ENCODE measurements at regions not wholly inside any gene's neighbourhood (a gene's known extent, or its start where the extent isn't known, plus 50 kb on each side); places are given as distances from the start of the nearest gene placed in this dataset.
"Not testable (repeated sequence)": the region's sequence is repeated elsewhere in the genome, so short reads cannot be mapped to it uniquely, and the experiment has no call there.

GRCh38 chr2:85969367-85969766 is 80.6 kb upstream of the ST3GAL5 start:
- H3K4me3 Mint-ChIP-seq, CTCF ChIA-PET, H3K27ac Mint-ChIP-seq, H3K4me1 Mint-ChIP-seq, DNase-seq, H3K27me3 Mint-ChIP-seq, ATAC-seq: not testable (repeated sequence)
- peaks cover 11% of the 10 kb centered on the region for H3K9me3 Mint-ChIP-seq (ENCODE audit: low read depth)
- H3K36me3 Mint-ChIP-seq = peaks cover 26% of the 10 kb centered on the region

- Mint-ChIP-seq H3K9me3 (ENCODE audit: low read depth) (peaks cover 14% of the 10 kb centered on the region), H3K4me1 (peaks cover 22% of the 10 kb centered on the region), H3K36me3 (peaks cover 34% of the 10 kb centered on the region)
- CTCF ChIA-PET, H3K27me3 Mint-ChIP-seq, DNase-seq, H3K4me3 Mint-ChIP-seq, ATAC-seq, H3K27ac Mint-ChIP-seq: not testable (repeated sequence)
Measured at GRCh38 chr2:85965770-85966169, 77.0 kb upstream of the ST3GAL5 start.

- ATAC-seq, H3K4me3 Mint-ChIP-seq, DNase-seq, H3K27me3 Mint-ChIP-seq: not testable (repeated sequence)
- CTCF ChIA-PET = interaction anchor here (1.3 kb wide), 2 partner anchors 24 to 30 kb away, joined by 3 to 4 read pairs; no protein-coding TSS in a partner anchor
- Mint-ChIP-seq H3K9me3 (ENCODE audit: low read depth) (peaks cover 16% of the 10 kb centered on the region), H3K27ac (peak overlapping the region; percentile 31), H3K4me1 (peaks cover 22% of the 10 kb centered on the region), H3K36me3 (peaks cover 31% of the 10 kb centered on the region)
Measured at GRCh38 chr2:85963747-85964418, 75.1 kb upstream of the ST3GAL5 start.

- Mint-ChIP-seq H3K36me3 (peaks cover 31% of the 10 kb centered on the region), H3K9me3 (ENCODE audit: low read depth) (peaks cover 16% of the 10 kb centered on the region), H3K4me3 (no peak overlapping the region), H3K4me1 (peaks cover 26% of the 10 kb centered on the region), H3K27me3 (no peaks in the 10 kb centered on the region), H3K27ac (peak overlapping the region; percentile 31)
- no peak for DNase-seq
- CTCF ChIA-PET = interaction anchor here (0.9 to 1.4 kb wide), 4 partner anchors 24 to 136 kb away, joined by 3 to 4 read pairs (median 3); no protein-coding TSS in a partner anchor
- peak; percentile 61 for ATAC-seq
Measured at GRCh38 chr2:85963068-85963467, 74.3 kb upstream of the ST3GAL5 start.

GRCh38 chr2:85961754-85962153 is 73.0 kb upstream of the ST3GAL5 start:
- CTCF ChIA-PET = interaction anchor here (1.4 kb wide), 1 partner anchor 75 kb away, joined by 4 read pairs; no protein-coding TSS in a partner anchor
- peaks cover 33% of the 10 kb centered on the region for H3K4me1 Mint-ChIP-seq

GRCh38 chr2:85961053-85961452 is 72.3 kb upstream of the ST3GAL5 start:
- peaks cover 30% of the 10 kb centered on the region for H3K36me3 Mint-ChIP-seq
- ATAC-seq = no peak
- no peaks in the 10 kb centered on the region for H3K27me3 Mint-ChIP-seq
- no peak for DNase-seq
- CTCF ChIA-PET = interaction anchor here (1.4 kb wide), 1 partner anchor 75 kb away, joined by 4 read pairs; no protein-coding TSS in a partner anchor
- peaks cover 16% of the 10 kb centered on the region for H3K9me3 Mint-ChIP-seq (ENCODE audit: low read depth)
- H3K4me3 Mint-ChIP-seq = no peak overlapping the region
- H3K4me1 Mint-ChIP-seq = peaks cover 38% of the 10 kb centered on the region
- H3K27ac Mint-ChIP-seq = no peak overlapping the region

More at GRCh38 chr2:85961754-85962153, 73.0 kb upstream of the ST3GAL5 start:
- ATAC-seq (no peak), DNase-seq (no peak)
- H3K4me3 Mint-ChIP-seq = no peak overlapping the region
- peaks cover 16% of the 10 kb centered on the region for H3K9me3 Mint-ChIP-seq (ENCODE audit: low read depth)
- no peak overlapping the region for H3K27ac Mint-ChIP-seq
- no peaks in the 10 kb centered on the region for H3K27me3 Mint-ChIP-seq
- peaks cover 31% of the 10 kb centered on the region for H3K36me3 Mint-ChIP-seq

GRCh38 chr2:85959826-85960225 is 71.0 kb upstream of the ST3GAL5 start:
- no peak for DNase-seq
- Mint-ChIP-seq H3K36me3 (peaks cover 21% of the 10 kb centered on the region), H3K27me3 (no peaks in the 10 kb centered on the region), H3K4me1 (peaks cover 44% of the 10 kb centered on the region), H3K4me3 (no peak overlapping the region), H3K27ac (no peak overlapping the region), H3K9me3 (ENCODE audit: low read depth) (peaks cover 14% of the 10 kb centered on the region)
- CTCF ChIA-PET = interaction anchor here (0.8 kb wide), 1 partner anchor 8 kb away, joined by 3 read pairs; no protein-coding TSS in a partner anchor
- no peak for ATAC-seq

- Mint-ChIP-seq H3K27me3 (no peaks in the 10 kb centered on the region), H3K4me1 (peaks cover 43% of the 10 kb centered on the region), H3K27ac (no peak overlapping the region), H3K36me3 (peaks cover 21% of the 10 kb centered on the region), H3K4me3 (no peak overlapping the region), H3K9me3 (ENCODE audit: low read depth) (peaks cover 14% of the 10 kb centered on the region)
- ATAC-seq (no peak), DNase-seq (no peak)
- CTCF ChIA-PET = interaction anchor here (0.9 kb wide), 2 partner anchors 28 to 82 kb away, joined by 3 to 4 read pairs; no protein-coding TSS in a partner anchor
Measured at GRCh38 chr2:85959185-85959584, 70.4 kb upstream of the ST3GAL5 start.

GRCh38 chr2:85958731-85959130 is 69.9 kb upstream of the ST3GAL5 start:
- Mint-ChIP-seq H3K27me3 (no peaks in the 10 kb centered on the region), H3K27ac (no peak overlapping the region), H3K4me3 (no peak overlapping the region), H3K36me3 (peaks cover 18% of the 10 kb centered on the region), H3K4me1 (peaks cover 38% of the 10 kb centered on the region), H3K9me3 (ENCODE audit: low read depth) (peaks cover 14% of the 10 kb centered on the region)
- no peak for ATAC-seq
- no peak for DNase-seq
- CTCF ChIA-PET = interaction anchor here (0.9 kb wide), 2 partner anchors 28 to 83 kb away, joined by 3 to 4 read pairs; no protein-coding TSS in a partner anchor

- Mint-ChIP-seq H3K9me3 (ENCODE audit: low read depth) (peaks cover 4% of the 10 kb centered on the region), H3K4me3 (no peak overlapping the region), H3K27ac (no peak overlapping the region), H3K4me1 (peaks cover 26% of the 10 kb centered on the region), H3K27me3 (no peaks in the 10 kb centered on the region), H3K36me3 (peaks cover 7% of the 10 kb centered on the region)
- no peak for ATAC-seq
- DNase-seq = no peak
- CTCF ChIA-PET = no interaction called here
Measured at GRCh38 chr2:85957256-85957655, 68.5 kb upstream of the ST3GAL5 start.

GRCh38 chr2:85956646-85957039 is 67.9 kb upstream of the ST3GAL5 start:
- ATAC-seq = no peak
- H3K4me1 Mint-ChIP-seq = peaks cover 25% of the 10 kb centered on the region
- peaks cover 2% of the 10 kb centered on the region for H3K9me3 Mint-ChIP-seq (ENCODE audit: low read depth)
- H3K27me3 Mint-ChIP-seq = no peaks in the 10 kb centered on the region
- H3K36me3 Mint-ChIP-seq = peaks cover 5% of the 10 kb centered on the region
- CTCF ChIA-PET = no interaction called here
- DNase-seq = no peak
- no peak overlapping the region for H3K27ac Mint-ChIP-seq
- no peak overlapping the region for H3K4me3 Mint-ChIP-seq

- H3K4me1 Mint-ChIP-seq = peaks cover 25% of the 10 kb centered on the region
- no peaks in the 10 kb centered on the region for H3K27me3 Mint-ChIP-seq
- peaks cover 2% of the 10 kb centered on the region for H3K9me3 Mint-ChIP-seq (ENCODE audit: low read depth)
- ATAC-seq = no peak
- peaks cover 2% of the 10 kb centered on the region for H3K36me3 Mint-ChIP-seq
- DNase-seq = no peak
- H3K4me3 Mint-ChIP-seq = no peak overlapping the region
- no peak overlapping the region for H3K27ac Mint-ChIP-seq
- CTCF ChIA-PET = interaction anchor here (1.3 kb wide), 1 partner anchor 13 kb away, joined by 3 read pairs; no protein-coding TSS in a partner anchor
Measured at GRCh38 chr2:85954590-85955458, 66.0 kb upstream of the ST3GAL5 start.

- Mint-ChIP-seq H3K27me3 (no peaks in the 10 kb centered on the region), H3K4me3 (no peak overlapping the region), H3K4me1 (peaks cover 25% of the 10 kb centered on the region), H3K36me3 (peaks cover 4% of the 10 kb centered on the region), H3K9me3 (ENCODE audit: low read depth) (peaks cover under 1% of the 10 kb centered on the region), H3K27ac (no peak overlapping the region)
- CTCF ChIA-PET = no interaction called here
- ATAC-seq (no peak), DNase-seq (no peak)
Measured at GRCh38 chr2:85954192-85954589, 65.4 kb upstream of the ST3GAL5 start.

Data from activated CD8-positive, alpha-beta memory T cell treated with anti-CD3 and anti-CD28 coated beads, Interleukin-2, amount 10 ng/mL, durations not matched to agents 7 days and 5 days (primary cell).